Neural crest cell (in vitro differentiated cells): ENCODE measurements at regions not wholly inside any gene's neighbourhood (a gene's known extent, or its start where the extent isn't known, plus 50 kb on each side); places are given as distances from the start of the nearest gene placed in this dataset.
"Not testable (repeated sequence)": the region's sequence is repeated elsewhere in the genome, so short reads cannot be mapped to it uniquely, and the experiment has no call there.

Experiments used
- DNase-seq: peaks from one replicate; pipeline ENCODE4 v3.0.0; 2021; ENCODE audit warnings: low read depth, mixed read lengths, low spot score
- H3K27ac Mint-ChIP-seq: one replicate; pipeline ENCODE4 v1.8.0; 2021; ENCODE audit warnings: mild to moderate bottlenecking, mixed read lengths; ENCODE audit not compliant: unreplicated experiment
- H3K27me3 Mint-ChIP-seq: 2 replicates; pipeline ENCODE4 v1.8.0; 2021; ENCODE audit warnings: low read depth, mild to moderate bottlenecking, mixed read lengths
- H3K36me3 Mint-ChIP-seq: 2 replicates; pipeline ENCODE4 v1.8.0; 2021; ENCODE audit warnings: low read depth, mild to moderate bottlenecking, mixed read lengths
- H3K4me1 Mint-ChIP-seq: 2 replicates; pipeline ENCODE4 v1.8.0; 2021; ENCODE audit warnings: mixed read lengths
- H3K4me3 Mint-ChIP-seq: one replicate; pipeline ENCODE4 v1.8.0; 2021; ENCODE audit warnings: mild to moderate bottlenecking, mixed read lengths
- H3K9me3 Mint-ChIP-seq: 2 replicates; pipeline ENCODE4 v1.8.0; 2021; ENCODE audit warnings: mixed read lengths
- TF ChIP-seq, protein P1 (sequence below): fragments of 200-600 bp; sonication (generic); conservative IDR thresholded peaks from 2 replicates; pipeline ENCODE4 v1.5.0; 2021; ENCODE audit warnings: antibody characterized with exemption, mild to moderate bottlenecking

DNA sequence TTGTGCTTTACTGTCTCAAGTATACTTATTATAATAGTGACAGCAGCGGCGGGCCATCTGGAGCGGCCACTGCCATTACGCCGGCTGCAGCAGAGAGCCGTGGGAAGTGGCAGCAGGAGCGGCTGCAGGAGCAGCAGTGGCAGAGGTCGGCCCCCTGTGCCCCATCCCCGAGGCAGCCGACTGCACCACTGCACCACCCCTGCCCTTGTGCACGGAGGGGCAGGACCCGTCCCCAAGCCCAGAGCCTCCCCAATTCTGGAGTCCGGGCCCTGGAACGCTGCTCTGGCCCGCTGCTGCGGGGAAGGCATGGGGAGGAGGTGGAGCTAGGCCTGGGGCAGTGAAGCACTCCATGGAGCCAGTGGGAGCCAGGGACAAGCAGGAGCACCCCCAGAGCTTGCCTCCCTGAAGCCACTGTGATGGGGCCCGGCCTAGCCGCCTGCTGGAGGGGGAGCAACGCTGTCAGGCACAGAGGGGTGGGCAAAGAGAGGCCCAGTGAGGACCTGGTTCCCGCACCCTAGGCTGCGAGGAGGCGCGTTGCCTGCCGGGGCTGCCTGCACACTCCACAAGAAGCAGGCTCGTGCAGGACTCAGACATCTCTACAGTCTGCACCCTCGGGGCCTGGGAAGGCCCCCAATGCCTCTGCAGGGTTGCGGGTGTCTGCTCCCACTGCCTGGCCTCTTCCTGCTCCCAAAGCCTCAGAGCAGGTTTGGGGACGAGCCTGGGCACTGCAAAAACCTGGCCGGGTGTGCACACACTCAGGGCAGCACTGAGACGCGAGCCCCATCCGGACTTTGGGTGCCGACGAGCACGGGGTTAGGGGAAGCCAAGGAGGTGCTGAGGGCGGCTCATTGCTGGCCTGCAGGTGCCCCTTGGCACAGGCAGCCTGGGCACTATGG, 74.2 kb upstream of the RASSF8 start:
- no peaks in the 10 kb centered on the region for H3K27me3 Mint-ChIP-seq
- peaks cover 20% of the 10 kb centered on the region for H3K4me1 Mint-ChIP-seq
- H3K36me3 Mint-ChIP-seq: peaks cover 3% of the 10 kb centered on the region
- H3K9me3 Mint-ChIP-seq: no peaks in the 10 kb centered on the region
- H3K4me3 Mint-ChIP-seq: no peak overlapping the region
- DNase-seq: no peak
- TF ChIP-seq, protein P1, sequence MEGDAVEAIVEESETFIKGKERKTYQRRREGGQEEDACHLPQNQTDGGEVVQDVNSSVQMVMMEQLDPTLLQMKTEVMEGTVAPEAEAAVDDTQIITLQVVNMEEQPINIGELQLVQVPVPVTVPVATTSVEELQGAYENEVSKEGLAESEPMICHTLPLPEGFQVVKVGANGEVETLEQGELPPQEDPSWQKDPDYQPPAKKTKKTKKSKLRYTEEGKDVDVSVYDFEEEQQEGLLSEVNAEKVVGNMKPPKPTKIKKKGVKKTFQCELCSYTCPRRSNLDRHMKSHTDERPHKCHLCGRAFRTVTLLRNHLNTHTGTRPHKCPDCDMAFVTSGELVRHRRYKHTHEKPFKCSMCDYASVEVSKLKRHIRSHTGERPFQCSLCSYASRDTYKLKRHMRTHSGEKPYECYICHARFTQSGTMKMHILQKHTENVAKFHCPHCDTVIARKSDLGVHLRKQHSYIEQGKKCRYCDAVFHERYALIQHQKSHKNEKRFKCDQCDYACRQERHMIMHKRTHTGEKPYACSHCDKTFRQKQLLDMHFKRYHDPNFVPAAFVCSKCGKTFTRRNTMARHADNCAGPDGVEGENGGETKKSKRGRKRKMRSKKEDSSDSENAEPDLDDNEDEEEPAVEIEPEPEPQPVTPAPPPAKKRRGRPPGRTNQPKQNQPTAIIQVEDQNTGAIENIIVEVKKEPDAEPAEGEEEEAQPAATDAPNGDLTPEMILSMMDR: no peak
- no peak overlapping the region for H3K27ac Mint-ChIP-seq

DNA sequence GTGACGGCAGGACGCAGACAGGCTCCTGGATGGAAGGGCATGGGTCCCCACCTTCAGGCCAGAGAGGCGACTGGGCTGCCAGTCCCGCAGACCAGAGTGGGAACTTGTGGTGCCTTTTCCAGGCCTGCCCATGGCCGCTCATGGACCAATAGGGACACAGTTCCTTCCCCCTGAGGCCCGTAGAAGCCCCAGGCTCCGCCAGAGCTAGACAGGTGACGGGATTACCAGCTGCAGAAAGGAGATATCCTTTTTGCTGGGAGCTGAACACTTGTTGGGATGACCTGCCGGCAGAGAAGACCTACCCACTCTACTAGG, 73.6 kb upstream of the RASSF8 start:
- H3K36me3 Mint-ChIP-seq: peaks cover 3% of the 10 kb centered on the region
- DNase-seq: no peak
- H3K4me1 Mint-ChIP-seq: peaks cover 23% of the 10 kb centered on the region
- TF ChIP-seq, protein P1: no peak
- peak overlapping the region; percentile 62 for H3K27ac Mint-ChIP-seq
- no peaks in the 10 kb centered on the region for H3K9me3 Mint-ChIP-seq
- no peak overlapping the region for H3K4me3 Mint-ChIP-seq
- no peaks in the 10 kb centered on the region for H3K27me3 Mint-ChIP-seq

DNA sequence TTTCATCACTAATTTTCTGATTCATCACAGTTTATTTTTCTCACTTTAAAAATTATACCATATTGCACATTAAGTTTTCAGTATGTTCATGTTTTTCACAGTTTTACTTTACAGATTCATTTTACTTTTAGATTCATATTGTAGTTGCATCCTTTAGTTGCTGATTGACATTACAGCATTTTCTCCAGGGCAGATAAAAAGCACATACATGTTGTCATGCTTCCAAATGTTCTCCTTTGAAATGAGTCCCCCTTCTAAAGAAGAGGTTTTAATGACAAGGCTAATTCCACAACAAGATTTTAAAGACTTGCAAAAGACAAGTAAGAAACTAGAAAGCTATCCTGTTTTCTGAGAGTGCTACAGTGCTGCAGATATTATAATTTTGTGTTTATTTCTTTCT, 72.1 kb upstream of the RASSF8 start:
- peaks cover 23% of the 10 kb centered on the region for H3K4me1 Mint-ChIP-seq
- peaks cover 3% of the 10 kb centered on the region for H3K36me3 Mint-ChIP-seq
- TF ChIP-seq, protein P1: no peak
- no peaks in the 10 kb centered on the region for H3K27me3 Mint-ChIP-seq
- H3K27ac Mint-ChIP-seq: no peak overlapping the region
- H3K9me3 Mint-ChIP-seq: peaks cover 3% of the 10 kb centered on the region
- DNase-seq: no peak
- H3K4me3 Mint-ChIP-seq: no peak overlapping the region

DNA sequence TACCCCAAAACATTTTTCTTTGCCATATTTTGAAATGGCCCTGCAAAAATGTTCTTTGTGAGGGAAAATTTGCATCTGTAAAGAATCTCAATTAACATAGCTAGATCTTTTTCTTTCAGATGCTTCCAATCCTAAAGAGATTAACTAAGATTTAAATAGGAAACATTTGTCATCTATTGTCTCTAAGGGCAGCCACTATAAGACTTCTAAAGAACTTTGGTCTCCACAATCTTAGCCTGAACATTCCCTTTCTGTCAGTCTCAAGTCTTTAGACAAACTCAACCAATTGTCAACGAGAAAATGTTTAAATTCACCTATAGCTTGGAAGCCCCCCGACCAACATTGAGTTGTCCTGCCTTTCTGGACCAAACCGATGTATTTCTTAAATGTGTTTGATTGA, 71.1 kb upstream of the RASSF8 start:
- H3K9me3 Mint-ChIP-seq: peaks cover 3% of the 10 kb centered on the region
- peaks cover 2% of the 10 kb centered on the region for H3K36me3 Mint-ChIP-seq
- DNase-seq: no peak
- peaks cover 23% of the 10 kb centered on the region for H3K4me1 Mint-ChIP-seq
- H3K27me3 Mint-ChIP-seq: no peaks in the 10 kb centered on the region
- H3K27ac Mint-ChIP-seq: no peak overlapping the region
- H3K4me3 Mint-ChIP-seq: no peak overlapping the region
- TF ChIP-seq, protein P1: no peak

DNA sequence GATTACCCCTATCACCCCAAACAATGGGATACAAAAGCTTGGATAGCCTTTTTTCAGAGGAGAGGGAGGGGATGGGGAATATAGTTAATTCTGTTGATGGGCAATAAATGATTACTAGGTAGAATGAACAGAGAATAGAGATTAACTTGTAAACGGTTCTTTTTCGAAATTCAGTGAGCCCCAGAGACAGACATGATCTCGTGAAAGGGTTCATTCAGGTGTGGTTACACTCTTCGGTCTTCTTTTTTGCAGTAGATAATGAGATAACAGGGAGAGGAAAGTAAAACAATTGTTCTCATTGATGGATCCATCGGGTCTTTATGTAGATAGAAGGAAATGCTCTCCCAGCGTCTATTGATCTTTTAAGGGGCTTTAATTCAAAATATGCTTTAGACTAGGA, 69.3 kb upstream of the RASSF8 start:
- Mint-ChIP-seq H3K4me1 (peaks cover 23% of the 10 kb centered on the region), H3K36me3 (no peaks in the 10 kb centered on the region), H3K27me3 (no peaks in the 10 kb centered on the region), H3K4me3 (no peak overlapping the region), H3K27ac (no peak overlapping the region), H3K9me3 (peaks cover 3% of the 10 kb centered on the region)
- TF ChIP-seq, protein P1: no peak
- no peak for DNase-seq

DNA sequence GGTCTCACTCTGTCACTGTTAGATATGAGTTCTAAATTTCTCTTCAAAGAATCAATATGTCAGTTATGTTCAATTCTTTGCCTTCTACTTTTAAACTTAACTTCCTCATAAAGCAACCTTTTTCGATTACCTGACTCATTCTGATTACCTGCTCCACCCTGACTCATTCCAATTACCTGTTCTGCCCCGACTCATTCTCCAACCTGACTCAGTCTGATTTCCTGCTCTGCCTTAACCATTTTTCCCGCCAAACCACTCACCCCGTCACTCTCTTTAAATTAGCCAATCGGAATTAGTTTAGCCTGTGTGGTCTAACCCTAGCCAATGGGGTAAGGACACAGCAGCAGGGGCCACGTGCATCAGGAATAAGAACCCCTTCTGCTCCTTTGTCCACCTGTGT, 67.4 kb upstream of the RASSF8 start:
- H3K4me1 Mint-ChIP-seq: peaks cover 13% of the 10 kb centered on the region
- not testable (repeated sequence) for H3K27me3 Mint-ChIP-seq, H3K4me3 Mint-ChIP-seq, DNase-seq, H3K27ac Mint-ChIP-seq, H3K36me3 Mint-ChIP-seq, H3K9me3 Mint-ChIP-seq
